AG04449 (cell line): ENCODE measurements at regions not wholly inside any gene's neighbourhood (a gene's known extent, or its start where the extent isn't known, plus 50 kb on each side); places are given as distances from the start of the nearest gene placed in this dataset.

ENCODE experiments used
- CTCF ChIA-PET: fragments of 350-600 bp; formaldehyde crosslinking; extraction: SDS; loops from one replicate; lab custom pipeline; 2021; ENCODE audit warnings: antibody characterized with exemption; lab: Yijun Ruan, JAX
- POLR2A ChIA-PET: fragments of 400-600, 350-600 bp; formaldehyde crosslinking; extraction: SDS; loops from one replicate; lab custom pipeline; 2020; ENCODE audit warnings: antibody characterized with exemption, inconsistent platforms; lab: Yijun Ruan, JAX
- DNase-seq: peaks from one replicate; pipeline ENCODE4 v3.0.0-alpha.2; 2010; ENCODE audit warnings: low read depth, low spot score
- H3K4me3 ChIP-seq: 2 replicates; pipeline ENCODE4 v1.5.1; 2011; ENCODE audit warnings: low read depth, mild to moderate bottlenecking, control low read depth, low read length
- CTCF ChIP-seq: IDR thresholded peaks from one replicate; pipeline ENCODE4 v1.5.1; 2011; ENCODE audit warnings: mild to moderate bottlenecking, moderate library complexity, low read length, control low read depth, inconsistent platforms; ENCODE audit not compliant: insufficient read depth; ENCODE audit errors: missing control alignments

- TF ChIP-seq CTCF: no peak
- ChIA-PET POLR2A (no interaction called here), CTCF (no interaction called here)
- DNase-seq: no peak
- no peak overlapping the region for H3K4me3 ChIP-seq
Measured at GRCh38 chr15:45743426-45744235, 108.8 kb downstream of the SQOR start.

- POLR2A ChIA-PET: no interaction called here
- no peak for DNase-seq
Measured at GRCh38 chr15:45744236-45744589, 109.4 kb downstream of the SQOR start.

GRCh38 chr15:45747426-45747825 lies 112.6 kb downstream of the SQOR start:
- ChIA-PET POLR2A (no interaction called here), CTCF (no interaction called here)
- TF ChIP-seq CTCF: no peak
- H3K4me3 ChIP-seq: no peak overlapping the region
- no peak for DNase-seq

More at GRCh38 chr15:45744236-45744589, 109.4 kb downstream of the SQOR start:
- H3K4me3 ChIP-seq: no peak overlapping the region
- TF ChIP-seq CTCF: no peak
- CTCF ChIA-PET: no interaction called here

- DNase-seq: no peak
- ChIA-PET POLR2A (no interaction called here), CTCF (no interaction called here)
- no peak overlapping the region for H3K4me3 ChIP-seq
- TF ChIP-seq CTCF: no peak
Measured at GRCh38 chr15:45751629-45752028, 116.8 kb downstream of the SQOR start.

- TF ChIP-seq CTCF: no peak
- no peak for DNase-seq
- no peak overlapping the region for H3K4me3 ChIP-seq
- CTCF ChIA-PET: no interaction called here
- POLR2A ChIA-PET: no interaction called here
Measured at GRCh38 chr15:45759936-45760335, 125.1 kb downstream of the SQOR start.

- ChIA-PET POLR2A (no interaction called here), CTCF (no interaction called here)
- no peak for TF ChIP-seq CTCF
- H3K4me3 ChIP-seq: no peak overlapping the region
- no peak for DNase-seq
Measured at GRCh38 chr15:45762726-45763125, 127.9 kb downstream of the SQOR start.
